ENCODE measurements at regions not wholly inside any gene's neighbourhood (a gene's known extent, or its start where the extent isn't known, plus 50 kb on each side); places are given as distances from the start of the nearest gene placed in this dataset.

- no peak for TF ChIP-seq POLR2AphosphoS5 (IDR thresholded peaks at IDR 0.05)
- TF ChIP-seq CTCF (IDR thresholded peaks at IDR 0.05) = no peak
- TF ChIP-seq POLR2A (IDR thresholded peaks at IDR 0.05) = no peak
Measured at GRCh38 chr3:177932750-177933660, 603.2 kb upstream of the KCNMB2 start.
